Sigmoid colon (tissue), 4 donors: ENCODE measurements at regions not wholly inside any gene's neighbourhood (a gene's known extent, or its start where the extent isn't known, plus 50 kb on each side); places are given as distances from the start of the nearest gene placed in this dataset.

ENCODE experiments used
- POLR2A ChIP-seq, 2 donors: fragments of 450-650 bp; IDR thresholded peaks; one replicate each; pipeline ENCODE4 v1.6.1; 2016; ENCODE audit warnings: antibody characterized with exemption in 2 of 2, mild to moderate bottlenecking in 2 of 2, moderate library complexity in 2 of 2
- POLR2AphosphoS5 ChIP-seq, 4 donors: sonication (generic); formaldehyde crosslinking; IDR thresholded peaks; one replicate each; pipeline ENCODE4 v1.6.1; 2017; ENCODE audit warnings: antibody characterized with exemption in 4 of 4
- TF ChIP-seq, protein P1 (sequence below), 4 experiments: fragments of 450-650 bp in 3 of 4; fragments of 200-600 bp in 1 of 4; IDR thresholded peaks; one replicate each; pipeline ENCODE4 v1.5.1; 2016 to 2019; ENCODE audit warnings: antibody characterized with exemption in 4 of 4, mild to moderate bottlenecking in 3 of 4, moderate library complexity in 2 of 4

DNA sequence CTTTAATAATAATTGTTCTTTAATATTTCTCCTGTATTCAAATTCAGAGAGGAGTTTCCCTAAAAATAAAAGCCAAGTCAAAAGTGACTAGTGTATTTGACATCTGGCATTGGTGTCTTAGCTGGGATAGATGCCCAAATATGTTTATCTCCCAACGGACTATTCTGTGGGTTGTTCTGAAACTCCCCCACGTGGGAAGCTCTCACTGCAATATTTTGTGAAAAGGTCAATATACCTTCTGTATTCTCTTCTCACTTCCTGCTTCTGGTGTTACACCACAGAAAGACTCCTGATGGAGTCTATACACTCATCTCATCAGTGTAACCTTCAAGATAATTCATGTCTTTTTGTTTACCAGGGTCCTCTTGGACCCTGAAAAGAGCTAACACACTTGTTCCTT, 2052.8 kb upstream of the TENM3 start:
- TF ChIP-seq POLR2A (IDR thresholded peaks at IDR 0.05) (no peak), POLR2AphosphoS5 (IDR thresholded peaks at IDR 0.05) (no peak)
- TF ChIP-seq, protein P1, sequence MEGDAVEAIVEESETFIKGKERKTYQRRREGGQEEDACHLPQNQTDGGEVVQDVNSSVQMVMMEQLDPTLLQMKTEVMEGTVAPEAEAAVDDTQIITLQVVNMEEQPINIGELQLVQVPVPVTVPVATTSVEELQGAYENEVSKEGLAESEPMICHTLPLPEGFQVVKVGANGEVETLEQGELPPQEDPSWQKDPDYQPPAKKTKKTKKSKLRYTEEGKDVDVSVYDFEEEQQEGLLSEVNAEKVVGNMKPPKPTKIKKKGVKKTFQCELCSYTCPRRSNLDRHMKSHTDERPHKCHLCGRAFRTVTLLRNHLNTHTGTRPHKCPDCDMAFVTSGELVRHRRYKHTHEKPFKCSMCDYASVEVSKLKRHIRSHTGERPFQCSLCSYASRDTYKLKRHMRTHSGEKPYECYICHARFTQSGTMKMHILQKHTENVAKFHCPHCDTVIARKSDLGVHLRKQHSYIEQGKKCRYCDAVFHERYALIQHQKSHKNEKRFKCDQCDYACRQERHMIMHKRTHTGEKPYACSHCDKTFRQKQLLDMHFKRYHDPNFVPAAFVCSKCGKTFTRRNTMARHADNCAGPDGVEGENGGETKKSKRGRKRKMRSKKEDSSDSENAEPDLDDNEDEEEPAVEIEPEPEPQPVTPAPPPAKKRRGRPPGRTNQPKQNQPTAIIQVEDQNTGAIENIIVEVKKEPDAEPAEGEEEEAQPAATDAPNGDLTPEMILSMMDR (IDR thresholded peaks at IDR 0.05): no peak
